ENCODE measurements at regions not wholly inside any gene's neighbourhood (a gene's known extent, or its start where the extent isn't known, plus 50 kb on each side); places are given as distances from the start of the nearest gene placed in this dataset.

GRCh38 chr20:51869002-51869401, 66.7 kb upstream of the SALL4 start:
- TF ChIP-seq CTCF (conservative IDR thresholded peaks at IDR 0.05), result no peak
- no peak for TF ChIP-seq ZFX (IDR thresholded peaks at IDR 0.05)

Measured in C4-2B (cell line).